Smooth muscle cell (in vitro differentiated cells): ENCODE measurements at regions not wholly inside any gene's neighbourhood (a gene's known extent, or its start where the extent isn't known, plus 50 kb on each side); places are given as distances from the start of the nearest gene placed in this dataset.

Experiments
- DNase-seq: peaks from one replicate; lab custom pipeline; 2025; ENCODE audit not compliant: unreplicated experiment; lab: John Stamatoyannopoulos, UW
- H2AFZ ChIP-seq: fragments of 200-600 bp; sonication (generic); 2 replicates; pipeline ENCODE4 v1.6.0; 2016; ENCODE audit warnings: antibody characterized with exemption, low read depth, mild to moderate bottlenecking
- H3F3A ChIP-seq: fragments of 200-600 bp; sonication (generic); 2 replicates; pipeline ENCODE4 v1.6.0; 2017; ENCODE audit warnings: antibody characterized with exemption, low read depth
- H3K27ac ChIP-seq: fragments of 200-600 bp; sonication (generic); 2 replicates; pipeline ENCODE4 v1.5.1; 2016; ENCODE audit warnings: low read depth, mild to moderate bottlenecking
- H3K27me3 ChIP-seq: fragments of 200-600 bp; sonication (generic); 2 replicates; pipeline ENCODE4 v1.6.1; 2016; ENCODE audit warnings: low read depth, mild to moderate bottlenecking
- H3K36me3 ChIP-seq: fragments of 200-600 bp; sonication (generic); 2 replicates; pipeline ENCODE4 v1.5.1; 2016; ENCODE audit warnings: low read depth
- H3K4me1 ChIP-seq: fragments of 200-600 bp; sonication (generic); 2 replicates; pipeline ENCODE4 v1.5.1; 2016; ENCODE audit warnings: low read depth
- H3K4me2 ChIP-seq: fragments of 200-600 bp; sonication (generic); 2 replicates; pipeline ENCODE4 v1.6.0; 2016; ENCODE audit warnings: mild to moderate bottlenecking
- H3K4me3 ChIP-seq: fragments of 200-600 bp; sonication (generic); 2 replicates; pipeline ENCODE4 v1.5.1; 2016; ENCODE audit warnings: mild to moderate bottlenecking
- H3K79me2 ChIP-seq: fragments of 200-600 bp; sonication (generic); 2 replicates; pipeline ENCODE4 v1.6.0; 2016; ENCODE audit warnings: low read depth, mild to moderate bottlenecking
- H3K9ac ChIP-seq: fragments of 200-600 bp; sonication (generic); 2 replicates; pipeline ENCODE4 v1.6.0; 2016; ENCODE audit warnings: low read depth
- H3K9me3 ChIP-seq: fragments of 200-600 bp; sonication (generic); replicated peaks from 2 replicates; pipeline ENCODE4 v1.5.1; 2016; ENCODE audit warnings: low read depth
- H4K20me1 ChIP-seq: fragments of 200-600 bp; sonication (generic); 2 replicates; pipeline ENCODE4 v1.6.0; 2016; ENCODE audit warnings: low read depth
- CTCF ChIP-seq: fragments of 200-600 bp; sonication (generic); IDR thresholded peaks from 2 replicates; pipeline ENCODE4 v1.5.1; 2017; ENCODE audit warnings: borderline replicate concordance, mild to moderate bottlenecking, antibody characterized with exemption; ENCODE audit not compliant: insufficient read depth, poor library complexity, severe bottlenecking
- WGBS: methylation state at CpG from one replicate; pipeline ENCODE4 v1.1.7; 2016; ENCODE audit warnings: low lambda C conversion rate; 5-methylcytosine and 5-hydroxymethylcytosine counted together

GRCh38 chr6:150713931-150714330 lies 114.2 kb downstream of the PLEKHG1 start:
- WGBS = 23% methylated on average over 3 of the region's 3 CpGs
- no peaks in the 10 kb centered on the region for H3K36me3 ChIP-seq
- no peak overlapping the region for H2AFZ ChIP-seq

GRCh38 chr6:150715133-150715532 lies 115.4 kb downstream of the PLEKHG1 start:
- Histone ChIP-seq H2AFZ (no peak overlapping the region), H3K27ac (no peak overlapping the region), H3K4me3 (no peak overlapping the region), H3K4me1 (peaks cover 35% of the 10 kb centered on the region), H3F3A (no peaks in the 10 kb centered on the region), H3K4me2 (no peak overlapping the region), H3K9me3 (no peaks in the 10 kb centered on the region), H3K79me2 (no peaks in the 10 kb centered on the region), H4K20me1 (no peaks in the 10 kb centered on the region), H3K27me3 (no peaks in the 10 kb centered on the region), H3K36me3 (no peaks in the 10 kb centered on the region), H3K9ac (no peak overlapping the region)
- 94% methylated on average over 7 of the region's 7 CpGs for WGBS
- no peak for DNase-seq
- no peak for TF ChIP-seq CTCF

More at GRCh38 chr6:150713931-150714330, 114.2 kb downstream of the PLEKHG1 start:
- Histone ChIP-seq H4K20me1 (no peaks in the 10 kb centered on the region), H3K9ac (no peak overlapping the region), H3K4me2 (peak overlapping the region; percentile 45), H3K79me2 (no peaks in the 10 kb centered on the region), H3K9me3 (no peaks in the 10 kb centered on the region), H3K4me1 (peaks cover 27% of the 10 kb centered on the region), H3K27ac (no peak overlapping the region), H3K4me3 (no peak overlapping the region), H3K27me3 (no peaks in the 10 kb centered on the region), H3F3A (no peaks in the 10 kb centered on the region)
- TF ChIP-seq CTCF = no peak
- DNase-seq = no peak

GRCh38 chr6:150717419-150717818 lies 117.7 kb downstream of the PLEKHG1 start:
- DNase-seq = no peak
- H2AFZ ChIP-seq = no peak overlapping the region
- H3K9me3 ChIP-seq = no peaks in the 10 kb centered on the region
- peaks cover 51% of the 10 kb centered on the region for H3K4me1 ChIP-seq
- no peaks in the 10 kb centered on the region for H4K20me1 ChIP-seq
- WGBS = 87% methylated on average over 8 of the region's 8 CpGs
- H3F3A ChIP-seq = no peaks in the 10 kb centered on the region
- no peaks in the 10 kb centered on the region for H3K79me2 ChIP-seq
- H3K36me3 ChIP-seq = no peaks in the 10 kb centered on the region
- H3K4me2 ChIP-seq = no peak overlapping the region
- no peak overlapping the region for H3K27ac ChIP-seq
- no peaks in the 10 kb centered on the region for H3K27me3 ChIP-seq
- no peak overlapping the region for H3K9ac ChIP-seq
- no peak for TF ChIP-seq CTCF
- H3K4me3 ChIP-seq = no peak overlapping the region

- DNase-seq = no peak
- Histone ChIP-seq H3K36me3 (no peaks in the 10 kb centered on the region), H3K27ac (peak overlapping the region; percentile 92)
Measured at GRCh38 chr6:150719099-150719766, 119.5 kb downstream of the PLEKHG1 start.

More at GRCh38 chr6:150719099-150719766, 119.5 kb downstream of the PLEKHG1 start:
- Histone ChIP-seq H3K4me1 (peaks cover 33% of the 10 kb centered on the region), H3K27me3 (no peaks in the 10 kb centered on the region), H4K20me1 (no peaks in the 10 kb centered on the region), H3K79me2 (no peaks in the 10 kb centered on the region), H3K4me2 (peak overlapping the region; percentile 53), H2AFZ (no peak overlapping the region), H3F3A (no peaks in the 10 kb centered on the region), H3K9ac (peak overlapping the region; percentile 6), H3K9me3 (no peaks in the 10 kb centered on the region), H3K4me3 (no peak overlapping the region)
- WGBS = 33% methylated on average over 7 of the region's 7 CpGs
- no peak for TF ChIP-seq CTCF
